NT2/D1 (cell line): ENCODE measurements at regions not wholly inside any gene's neighbourhood (a gene's known extent, or its start where the extent isn't known, plus 50 kb on each side); places are given as distances from the start of the nearest gene placed in this dataset.

Source experiments
- YY1 ChIP-seq: IDR thresholded peaks from 2 replicates; pipeline ENCODE4 v1.6.1; 2011; ENCODE audit not compliant: insufficient read length, insufficient read depth
- ZNF274 ChIP-seq: IDR thresholded peaks from 2 replicates; pipeline ENCODE4 v1.6.1; 2011; ENCODE audit warnings: mild to moderate bottlenecking, low read depth, low read length

- TF ChIP-seq YY1, result no peak
- no peak for TF ChIP-seq ZNF274
Observed at GRCh38 chr10:81502677-81503359, 372.2 kb upstream of the NRG3 start.
